GM19025 (cell line): ENCODE measurements at regions not wholly inside any gene's neighbourhood (a gene's known extent, or its start where the extent isn't known, plus 50 kb on each side); places are given as distances from the start of the nearest gene placed in this dataset.

Source experiments
- ATAC-seq: cut with Tn5 transposase; IDR thresholded peaks from one replicate; pipeline ENCODE4 v1.9.1; 2021; ENCODE audit warnings: mild to moderate bottlenecking, low read depth, moderate library complexity; ENCODE audit not compliant: unreplicated experiment

- no peak for ATAC-seq
These were observed 1388.7 kb downstream of the BRD1 start for GRCh38 chr22:48438800-48439559.

- ATAC-seq: no peak
These were observed 1389.6 kb downstream of the BRD1 start for GRCh38 chr22:48438096-48438495.

GRCh38 chr22:48436201-48436931 lies 1391.3 kb downstream of the BRD1 start:
- no peak for ATAC-seq

- no peak for ATAC-seq
These were observed 1392.8 kb downstream of the BRD1 start for GRCh38 chr22:48434868-48435250.

- ATAC-seq: no peak
These were observed 1393.4 kb downstream of the BRD1 start for GRCh38 chr22:48434156-48434867.

- no peak for ATAC-seq
These were observed 1394.0 kb downstream of the BRD1 start for GRCh38 chr22:48433647-48434046.

- no peak for ATAC-seq
These were observed 1394.7 kb downstream of the BRD1 start for GRCh38 chr22:48432781-48433518.

- no peak for ATAC-seq
These were observed 1395.9 kb downstream of the BRD1 start for GRCh38 chr22:48431536-48432315.

- ATAC-seq: no peak
These were observed 1396.7 kb downstream of the BRD1 start for GRCh38 chr22:48431014-48431413.

GRCh38 chr22:48429446-48430020 lies 1398.1 kb downstream of the BRD1 start:
- no peak for ATAC-seq

GRCh38 chr22:48428631-48429371 lies 1398.9 kb downstream of the BRD1 start:
- no peak for ATAC-seq

GRCh38 chr22:48427731-48428211 lies 1399.9 kb downstream of the BRD1 start:
- ATAC-seq: no peak

GRCh38 chr22:48426466-48427380 lies 1401.0 kb downstream of the BRD1 start:
- no peak for ATAC-seq

- no peak for ATAC-seq
These were observed 1402.0 kb downstream of the BRD1 start for GRCh38 chr22:48425641-48426040.

- no peak for ATAC-seq
These were observed 1402.6 kb downstream of the BRD1 start for GRCh38 chr22:48425091-48425506.

- no peak for ATAC-seq
These were observed 1403.0 kb downstream of the BRD1 start for GRCh38 chr22:48424661-48425060.

GRCh38 chr22:48424201-48424627 lies 1403.5 kb downstream of the BRD1 start:
- ATAC-seq: no peak

- ATAC-seq: no peak
These were observed 1404.2 kb downstream of the BRD1 start for GRCh38 chr22:48423481-48423911.
